Cardiac fibroblast (primary cell): ENCODE measurements at regions not wholly inside any gene's neighbourhood (a gene's known extent, or its start where the extent isn't known, plus 50 kb on each side); places are given as distances from the start of the nearest gene placed in this dataset.

Experiments used
- DNase-seq, 2 donors: peaks; one replicate each; pipeline versions ENCODE4 v3.0.0 to v3.0.0-alpha.2; 2010; ENCODE audit warnings: low read depth in 2 of 2
- H3K4me3 ChIP-seq, 2 donors: replicated peaks in 1 of 2; 1 replicate in 1 of 2; 2 replicates in 1 of 2; pipeline ENCODE4 v1.5.1; 2011; ENCODE audit warnings: low read depth in 2 of 2, low read length in 2 of 2, mild to moderate bottlenecking in 2 of 2, moderate library complexity in 1 of 2
- CTCF ChIP-seq: IDR thresholded peaks from one replicate; pipeline ENCODE4 v1.5.1; 2011; ENCODE audit warnings: low read depth, mild to moderate bottlenecking, low read length, inconsistent platforms

- no peak for TF ChIP-seq CTCF
- DNase-seq = no peak
- no peak overlapping the region for H3K4me3 ChIP-seq
Observed at GRCh38 chr14:71492346-71492745, 439.9 kb upstream of the RGS6 start.

GRCh38 chr14:71497645-71498086, 434.6 kb upstream of the RGS6 start:
- no peak for TF ChIP-seq CTCF
- no peak overlapping the region for H3K4me3 ChIP-seq
- peak; percentile 17 to 76 for DNase-seq

- DNase-seq = peak; percentile 33 to 62
- no peak overlapping the region for H3K4me3 ChIP-seq
- no peak for TF ChIP-seq CTCF
Observed at GRCh38 chr14:71498212-71498611, 434.0 kb upstream of the RGS6 start.

GRCh38 chr14:71499018-71499417, 433.2 kb upstream of the RGS6 start:
- H3K4me3 ChIP-seq = no peak overlapping the region
- TF ChIP-seq CTCF = no peak
- no peak for DNase-seq

GRCh38 chr14:71507681-71508080, 424.5 kb upstream of the RGS6 start:
- no peak overlapping the region for H3K4me3 ChIP-seq
- no peak for TF ChIP-seq CTCF
- DNase-seq = no peak

- H3K4me3 ChIP-seq = no peak overlapping the region
- no peak for TF ChIP-seq CTCF
- DNase-seq = no peak
Observed at GRCh38 chr14:71508901-71509300, 423.3 kb upstream of the RGS6 start.

GRCh38 chr14:71511152-71511551, 421.1 kb upstream of the RGS6 start:
- no peak for TF ChIP-seq CTCF
- no peak overlapping the region for H3K4me3 ChIP-seq

More at GRCh38 chr14:71511152-71511551, 421.1 kb upstream of the RGS6 start:
- no peak for DNase-seq
